Amniotic stem cell (primary cell): ENCODE measurements at regions not wholly inside any gene's neighbourhood (a gene's known extent, or its start where the extent isn't known, plus 50 kb on each side); places are given as distances from the start of the nearest gene placed in this dataset.
"Not testable (repeated sequence)": the region's sequence is repeated elsewhere in the genome, so short reads cannot be mapped to it uniquely, and the experiment has no call there.

Experiments
- DNase-seq: peaks from one replicate; lab custom pipeline; 2025; lab: John Stamatoyannopoulos, UW

DNA sequence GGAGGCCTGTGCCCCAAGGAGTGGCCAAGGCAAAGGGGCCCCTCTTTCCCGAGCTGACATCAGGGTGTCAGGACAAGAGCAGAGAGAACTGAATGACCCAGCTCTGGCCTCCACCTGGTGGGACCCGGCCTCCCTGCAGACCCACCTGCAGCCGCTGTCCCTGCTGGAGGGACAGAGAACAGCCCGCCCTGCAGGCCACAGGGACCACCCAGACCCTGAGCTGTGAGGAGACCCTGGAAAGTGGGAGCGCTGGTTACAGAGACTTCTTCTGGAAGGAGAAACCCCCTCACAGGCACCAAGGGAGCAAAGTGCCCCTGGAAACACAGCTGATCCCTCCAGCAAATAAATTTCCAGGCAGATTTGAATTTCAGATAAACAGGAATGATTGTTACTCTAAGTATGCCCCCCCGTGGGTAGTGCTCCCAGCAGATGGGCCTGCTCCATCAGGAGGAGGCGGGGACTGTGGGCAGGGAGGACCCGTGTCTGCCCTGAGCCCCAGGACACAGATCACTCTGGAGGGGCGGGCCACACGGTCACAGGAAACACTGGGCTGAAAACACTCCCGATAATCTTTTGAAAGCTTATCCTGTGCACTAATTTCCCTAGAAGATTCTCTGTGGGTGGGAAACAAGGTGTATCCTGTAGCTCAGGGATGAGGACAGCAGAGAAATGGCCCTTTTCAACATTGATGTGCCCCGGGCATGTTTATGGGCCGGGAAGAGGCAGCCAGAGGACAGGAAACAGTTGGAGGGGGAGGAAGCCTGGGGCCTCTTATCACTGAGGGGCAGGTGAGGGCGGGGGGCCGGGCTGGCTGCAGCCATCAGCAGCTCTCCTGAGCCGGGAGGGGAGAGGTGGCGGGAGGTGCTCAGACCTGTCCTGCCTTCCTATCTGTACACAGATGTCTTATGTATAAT lies 276.0 kb downstream of the ADGRD1 start:
- DNase-seq = no peak

DNA sequence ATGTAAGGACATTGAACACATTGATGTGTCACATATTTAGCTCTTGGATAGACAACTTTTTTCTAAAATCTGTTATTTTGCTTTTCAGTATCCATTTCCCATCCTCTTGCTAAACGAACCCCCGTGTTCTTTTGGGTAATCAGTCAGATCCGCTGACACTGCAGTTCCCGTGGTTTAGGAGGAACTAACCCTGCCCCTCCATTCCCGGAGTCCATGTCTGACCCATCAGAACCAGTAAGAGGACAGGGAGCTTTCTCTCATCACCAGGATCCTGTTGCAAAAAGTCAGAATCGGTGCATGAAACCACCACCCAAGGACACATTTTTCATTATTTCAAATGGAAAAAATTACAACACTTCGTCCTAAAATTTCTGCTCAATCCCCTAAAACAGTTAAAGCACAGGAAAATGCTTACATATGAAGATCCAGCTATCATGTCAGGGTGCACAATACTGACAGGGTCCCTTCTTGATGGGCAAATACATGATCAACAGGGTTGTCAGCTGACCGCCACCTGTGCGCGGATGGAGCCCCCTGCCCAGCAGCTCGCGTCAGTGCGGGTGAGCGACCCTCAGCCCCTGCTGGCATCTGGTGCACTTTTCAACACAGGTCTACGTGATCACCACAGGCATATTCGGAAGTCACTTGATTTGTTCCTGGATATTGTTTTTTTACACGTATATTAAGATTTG lies 276.8 kb downstream of the ADGRD1 start:
- no peak for DNase-seq

GRCh38 chr12:131231032-131231980 lies 277.6 kb downstream of the ADGRD1 start:
- no peak for DNase-seq

GRCh38 chr12:131232036-131232435 lies 278.3 kb downstream of the ADGRD1 start:
- DNase-seq = no peak

DNA sequence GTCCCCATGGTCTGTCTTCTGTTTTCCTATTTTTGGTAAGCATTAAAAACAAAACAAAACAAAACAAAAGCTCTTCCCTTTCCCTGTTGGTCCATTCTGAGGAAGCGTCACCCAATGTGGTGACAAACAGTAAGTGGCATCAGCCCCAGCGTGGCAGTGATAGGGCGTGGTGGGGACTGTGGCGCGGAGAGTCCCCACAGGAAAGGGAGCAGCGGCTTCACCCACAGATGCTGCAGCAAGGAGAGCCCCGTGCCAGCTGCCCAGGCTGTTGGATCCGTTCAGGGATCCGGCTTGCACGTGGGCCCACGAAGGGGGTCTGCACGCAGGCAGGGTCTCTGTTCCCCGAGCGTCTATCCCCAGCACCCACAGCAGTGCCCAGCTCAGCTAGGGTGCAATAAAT lies 279.2 kb downstream of the ADGRD1 start:
- DNase-seq = not testable (repeated sequence)

- DNase-seq = not testable (repeated sequence)
Measured at GRCh38 chr12:131233850-131234789, 280.4 kb downstream of the ADGRD1 start.

- not testable (repeated sequence) for DNase-seq
Measured at GRCh38 chr12:131234841-131235271, 281.1 kb downstream of the ADGRD1 start.

- no peak for DNase-seq
Measured at GRCh38 chr12:131235871-131236271, 282.2 kb downstream of the ADGRD1 start.

DNA sequence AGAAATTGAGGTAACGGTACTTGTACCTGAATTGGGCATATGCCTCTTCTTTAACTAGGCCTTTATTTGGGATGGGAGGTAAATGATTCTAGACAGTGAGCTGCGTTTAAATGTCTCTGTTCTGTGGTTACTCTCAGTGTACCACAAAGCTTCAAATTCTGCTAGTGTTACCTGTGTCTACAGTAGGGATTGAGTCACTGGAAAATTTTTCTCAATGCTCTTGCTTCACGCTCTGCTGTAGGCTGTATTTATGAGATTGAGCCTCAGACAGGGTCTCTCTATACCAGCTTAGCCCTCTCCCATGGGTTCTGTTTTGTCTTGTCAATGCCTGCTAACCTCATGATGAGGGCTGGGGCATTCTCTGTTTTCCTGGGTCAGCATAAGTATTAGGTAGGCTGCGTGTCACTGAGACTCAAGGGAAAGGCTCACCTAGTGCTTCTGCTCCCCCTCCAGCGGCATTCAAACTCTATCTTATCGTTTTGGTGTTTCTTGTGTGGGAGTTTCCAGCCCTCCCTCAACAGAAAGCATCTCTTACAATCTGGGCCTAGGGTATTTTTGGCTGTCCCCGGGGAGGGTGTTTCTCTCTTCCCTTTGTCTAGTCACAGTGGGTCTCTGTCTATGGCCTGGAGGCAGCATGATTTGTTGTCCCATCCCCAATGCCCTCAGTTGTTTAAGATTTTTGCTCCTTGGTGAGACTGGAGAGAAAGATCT lies 285.8 kb downstream of the ADGRD1 start:
- no peak for DNase-seq

DNA sequence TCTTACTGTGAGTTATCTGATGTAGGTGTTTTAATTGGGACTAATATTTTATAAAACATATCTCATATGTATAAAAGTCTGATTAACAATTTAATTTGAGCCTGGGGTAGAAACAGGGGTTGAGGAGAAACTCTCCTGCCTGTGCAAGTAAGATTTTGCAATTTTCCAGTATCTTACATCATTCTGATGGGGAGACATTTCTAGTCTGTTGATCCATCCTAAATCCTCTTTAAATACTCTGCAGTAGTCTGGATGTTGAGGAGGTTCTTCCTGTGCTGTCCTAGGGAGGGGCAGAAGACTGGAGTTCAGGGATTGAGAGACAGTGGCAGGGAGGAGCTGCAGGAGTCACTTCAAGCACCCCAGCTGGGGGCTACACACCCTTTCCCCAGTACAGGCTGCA lies 287.8 kb downstream of the ADGRD1 start:
- no peak for DNase-seq

GRCh38 chr12:131242741-131243496 lies 289.2 kb downstream of the ADGRD1 start:
- no peak for DNase-seq

DNA sequence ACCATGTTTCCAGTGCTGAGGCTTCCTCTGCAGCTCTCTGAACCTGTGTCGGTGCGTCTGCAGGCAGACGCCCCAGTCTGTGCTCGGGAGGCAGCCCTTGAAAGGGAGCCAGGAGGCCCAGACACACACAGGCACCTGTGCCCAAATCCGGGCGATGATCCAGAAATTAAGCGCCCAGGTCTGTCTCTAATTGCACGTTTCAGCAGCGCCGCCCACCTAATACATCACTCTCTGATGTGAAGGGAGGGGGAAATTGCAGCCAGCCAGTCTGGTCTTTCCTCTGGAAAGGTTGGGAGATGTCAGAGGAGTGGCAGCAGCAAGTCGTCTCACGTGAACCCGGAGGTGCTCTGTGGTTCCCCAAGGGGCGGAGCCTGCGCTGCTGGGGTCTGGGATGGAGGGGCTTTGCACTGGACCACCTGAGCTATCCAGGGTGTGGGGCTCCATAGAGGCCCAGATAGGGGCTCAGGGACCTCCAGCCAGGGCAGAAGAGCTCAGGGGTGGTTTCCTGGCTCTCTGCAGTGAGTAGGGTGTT lies 290.5 kb downstream of the ADGRD1 start:
- DNase-seq = not testable (repeated sequence)

DNA sequence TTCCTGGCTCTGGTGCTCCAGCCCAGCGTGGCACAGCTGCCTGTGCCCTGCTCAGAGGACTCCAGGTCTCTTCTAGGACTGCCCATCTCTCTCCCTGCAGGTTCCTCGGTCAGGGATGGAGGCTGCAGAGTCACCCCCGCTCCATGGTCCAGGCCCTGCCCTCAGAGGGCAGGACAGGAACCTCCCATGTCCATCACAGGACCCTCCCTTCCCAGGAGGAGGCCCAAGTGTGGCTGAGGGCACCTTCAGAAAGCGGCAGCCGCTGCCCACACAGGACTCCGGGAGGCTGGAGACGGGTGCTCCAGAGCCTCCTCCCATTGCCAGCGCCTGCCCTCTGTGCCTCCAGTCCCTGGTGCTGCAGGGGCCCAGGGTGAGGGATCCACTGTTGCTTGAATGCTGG lies 291.5 kb downstream of the ADGRD1 start:
- not testable (repeated sequence) for DNase-seq

GRCh38 chr12:131245564-131246355 lies 292.1 kb downstream of the ADGRD1 start:
- no peak for DNase-seq

GRCh38 chr12:131247026-131247725 lies 293.5 kb downstream of the ADGRD1 start:
- not testable (repeated sequence) for DNase-seq

GRCh38 chr12:131247875-131248274 lies 294.2 kb downstream of the ADGRD1 start:
- not testable (repeated sequence) for DNase-seq

GRCh38 chr12:131249246-131250027 lies 295.7 kb downstream of the ADGRD1 start:
- DNase-seq = no peak
